K562 (cell line): ENCODE measurements at regions not wholly inside any gene's neighbourhood (a gene's known extent, or its start where the extent isn't known, plus 50 kb on each side); places are given as distances from the start of the nearest gene placed in this dataset.

Source experiments
- CTCF ChIP-seq, 3 experiments: IDR thresholded peaks in 2 of 3; conservative IDR thresholded peaks in 1 of 3; 2 replicates each; pipeline ENCODE4 v1.5.1; 2011 to 2012; ENCODE audit warnings: low read length in 3 of 3, mild to moderate bottlenecking in 3 of 3, control low read depth in 2 of 3, improper control_type of control experiment in 1 of 3, inconsistent platforms in 1 of 3, low read depth in 1 of 3, mixed read lengths in 1 of 3, moderate library complexity in 1 of 3; ENCODE audit not compliant: insufficient read depth in 2 of 3
- FOXJ3 ChIP-seq: sonication (generic); formaldehyde crosslinking; IDR thresholded peaks from 2 replicates; pipeline ENCODE4 v1.4.0; 2020; ENCODE audit warnings: mild to moderate bottlenecking, missing genetic modification reagents
- JUN ChIP-seq, 2 experiments: sonication (generic) in 1 of 2; formaldehyde crosslinking in 1 of 2; IDR thresholded peaks; 2 replicates each; pipeline versions ENCODE4 v1.6.1 to v1.8.0; 2012 to 2022; ENCODE audit warnings: borderline replicate concordance in 2 of 2, mild to moderate bottlenecking in 2 of 2, improper control_type of control experiment in 1 of 2, low read depth in 1 of 2, low read length in 1 of 2, missing genetic modification reagents in 1 of 2
- MAZ ChIP-seq, 2 experiments: fragments of 450-650 bp in 1 of 2; sonication (generic) in 1 of 2; formaldehyde crosslinking; IDR thresholded peaks in 1 of 2; conservative IDR thresholded peaks in 1 of 2; 2 replicates each; pipeline versions ENCODE4 v1.4.0 to v1.5.0; 2020; ENCODE audit warnings: mild to moderate bottlenecking in 1 of 2, missing genetic modification reagents in 1 of 2
- MYC ChIP-seq, 2 experiments: fragments of 250-450 bp in 1 of 2; sonication (Bioruptor Pico) in 1 of 2; IDR thresholded peaks; 2 replicates each; pipeline versions ENCODE4 v1.5.1 to v1.6.1; 2012 to 2021; ENCODE audit warnings: low read depth in 2 of 2, borderline replicate concordance in 1 of 2, improper control_type of control experiment in 1 of 2, low read length in 1 of 2, mild to moderate bottlenecking in 1 of 2, moderate library complexity in 1 of 2
- MYNN ChIP-seq, 2 experiments: sonication (generic); formaldehyde crosslinking in 1 of 2; IDR thresholded peaks; 2 replicates each; pipeline versions ENCODE4 v1.5.0 to v1.6.1; 2016 to 2020; ENCODE audit warnings: antibody characterized with exemption in 1 of 2, missing genetic modification reagents in 1 of 2
- PHTF2 ChIP-seq: fragments of 250-450 bp; sonication (Bioruptor Pico); IDR thresholded peaks from 2 replicates; pipeline ENCODE4 v1.5.0; 2021; ENCODE audit warnings: mild to moderate bottlenecking
- POLR2A ChIP-seq: fragments of 450-650 bp; conservative IDR thresholded peaks from 2 replicates; pipeline ENCODE4 v1.6.1; 2016
- RAD21 ChIP-seq, 2 experiments: fragments of 250-450 bp in 1 of 2; fragments of 450-650 bp in 1 of 2; sonication (Bioruptor Pico) in 1 of 2; formaldehyde crosslinking in 1 of 2; IDR thresholded peaks in 1 of 2; conservative IDR thresholded peaks in 1 of 2; 2 replicates each; pipeline versions ENCODE4 v1.4.0 to v1.8.0; 2020 to 2022; ENCODE audit warnings: mild to moderate bottlenecking in 2 of 2, moderate library complexity in 1 of 2
- RNF2 ChIP-seq: sonication (generic); IDR thresholded peaks from 2 replicates; pipeline ENCODE4 v1.6.1; 2016
- ZNF436 ChIP-seq: fragments of 250-450, 450-650 bp; sonication (Bioruptor Pico); formaldehyde crosslinking; IDR thresholded peaks from 2 replicates; pipeline ENCODE4 v1.7.0; 2020; ENCODE audit warnings: mild to moderate bottlenecking

- TF ChIP-seq RNF2 (no peak), RAD21 (CRISPR knock-in tag; conservative IDR thresholded peaks at IDR 0.05 in 1 of 2, IDR thresholded peaks at IDR 0.05 in 1 of 2) (no peak), POLR2A (no peak), PHTF2 (CRISPR knock-in tag) (no peak), ZNF436 (CRISPR knock-in tag) (no peak), MAZ (CRISPR knock-in tag; conservative IDR thresholded peaks at IDR 0.05 in 1 of 2, IDR thresholded peaks at IDR 0.05 in 1 of 2) (no peak), MYC (IDR thresholded peaks at IDR 0.05; ENCODE audit: low read depth, low read length) (no peak), MYC (CRISPR knock-in tag; IDR thresholded peaks at IDR 0.05; ENCODE audit: borderline replicate concordance, low read depth) (no peak), JUN (IDR thresholded peaks at IDR 0.05; ENCODE audit: borderline replicate concordance, low read depth, low read length) (no peak), JUN (CRISPR knock-in tag; IDR thresholded peaks at IDR 0.05; ENCODE audit: borderline replicate concordance) (no peak), FOXJ3 (no peak), CTCF (IDR thresholded peaks at IDR 0.05 in 2 of 3, conservative IDR thresholded peaks at IDR 0.05 in 1 of 3; ENCODE audit: insufficient read depth in 2 of 3, low read depth in 1 of 3, low read length in 3 of 3) (no peak), MYNN (IDR thresholded peaks at IDR 0.05) (no peak), MYNN (CRISPR knock-in tag; IDR thresholded peaks at IDR 0.05) (no peak)
Observed at GRCh38 chr6:167647737-167648470, 178.8 kb upstream of the AFDN start.
